A549 (cell line): ENCODE measurements at regions not wholly inside any gene's neighbourhood (a gene's known extent, or its start where the extent isn't known, plus 50 kb on each side); places are given as distances from the start of the nearest gene placed in this dataset.
A peak's percentile ranks its signal among the peaks of the same experiment; 100 is the strongest.

Experiments used
- ATAC-seq, 2 experiments: fragments of 200-7000 bp in 1 of 2; fragments of >200 bp in 1 of 2; cut with Nextera tagmentation in 1 of 2; cut with Tn5 transposase in 1 of 2; 3 replicates each; pipeline versions ENCODE4 v1.8.0 to v1.9.1; 2018 to 2020; ENCODE audit warnings: mild to moderate bottlenecking in 1 of 2, moderate library complexity in 1 of 2
- CTCF ChIA-PET: fragments of 300-600 bp; sonication (Branson Sonifier 250); formaldehyde crosslinking; extraction: SDS; loops from one replicate; lab custom pipeline; 2021; ENCODE audit warnings: antibody characterized with exemption, inconsistent platforms; lab: Yijun Ruan, JAX
- POLR2A ChIA-PET: fragments of 350-600 bp; formaldehyde crosslinking; extraction: SDS; loops from one replicate; lab custom pipeline; 2021; ENCODE audit warnings: antibody characterized with exemption, inconsistent platforms; lab: Yijun Ruan, JAX
- DNase-seq, 2 experiments: peaks; one replicate each; pipeline versions ENCODE4 v3.0.0 to v3.0.0-alpha.2; 2011 to 2016; ENCODE audit warnings: low read depth in 1 of 2, low spot score in 1 of 2
- FAIRE-seq: peaks from 2 replicates; lab custom pipeline; 2011; peaks lifted over from hg19 to GRCh38; lab: Jason Lieb, UNC
- H3K27ac ChIP-seq, 2 experiments: fragments of >200 bp; sonication (Bioruptor Twin); formaldehyde crosslinking; 3 replicates each; pipeline ENCODE4 v1.5.1; 2016 to 2017
- H3K4me1 ChIP-seq: fragments of >200 bp; sonication (Bioruptor Twin); formaldehyde crosslinking; 3 replicates; pipeline ENCODE4 v1.6.1; 2016
- H3K4me2 ChIP-seq: fragments of >200 bp; sonication (Bioruptor Twin); formaldehyde crosslinking; 3 replicates; pipeline ENCODE4 v1.6.1; 2016
- H3K4me3 ChIP-seq: fragments of >200 bp; sonication (Bioruptor Twin); formaldehyde crosslinking; 3 replicates; pipeline ENCODE4 v1.5.1; 2016
- H3K9me3 ChIP-seq: fragments of >200 bp; sonication (Bioruptor Twin); formaldehyde crosslinking; 3 replicates; pipeline ENCODE4 v1.6.1; 2016
- CHD2 ChIP-seq: fragments of 150-350 bp; IDR thresholded peaks from 2 replicates; pipeline ENCODE4 v1.6.1; 2014; ENCODE audit warnings: low read length; ENCODE audit not compliant: partially characterized antibody
- EHMT2 ChIP-seq: fragments of 200-600 bp; sonication (generic); IDR thresholded peaks from 2 replicates; pipeline ENCODE4 v1.6.1; 2016; ENCODE audit warnings: antibody characterized with exemption, low read depth, mild to moderate bottlenecking, moderate library complexity
- EP300 ChIP-seq, 2 experiments: fragments of >200 bp; sonication (Bioruptor Twin); formaldehyde crosslinking; IDR thresholded peaks; 2 replicates in 1 of 2; 3 replicates in 1 of 2; pipeline ENCODE4 v1.6.1; 2016 to 2017
- ESRRA ChIP-seq: fragments of 150-350 bp; IDR thresholded peaks from 2 replicates; pipeline ENCODE4 v1.6.1; 2014; ENCODE audit warnings: mild to moderate bottlenecking, low read length, borderline replicate concordance
- FOSB ChIP-seq: fragments of 250-450 bp; sonication (Bioruptor Pico); IDR thresholded peaks from 2 replicates; pipeline ENCODE4 v1.5.0; 2020; ENCODE audit warnings: mild to moderate bottlenecking, moderate library complexity
- FOXS1 ChIP-seq: fragments of 250-450 bp; sonication (Bioruptor Pico); IDR thresholded peaks from 2 replicates; pipeline ENCODE4 v1.5.0; 2020; ENCODE audit warnings: mild to moderate bottlenecking, moderate library complexity
- HEYL ChIP-seq: fragments of 250-450 bp; sonication (Bioruptor Pico); IDR thresholded peaks from 2 replicates; pipeline ENCODE4 v1.8.0; 2021; ENCODE audit warnings: mild to moderate bottlenecking, moderate library complexity
- HOXA7 ChIP-seq: fragments of 250-450 bp; sonication (Bioruptor Pico); IDR thresholded peaks from 2 replicates; pipeline ENCODE4 v1.5.0; 2020; ENCODE audit warnings: mild to moderate bottlenecking, moderate library complexity
- HOXB13 ChIP-seq: fragments of 250-450 bp; sonication (Bioruptor Pico); IDR thresholded peaks from 2 replicates; pipeline ENCODE4 v1.5.0; 2020; ENCODE audit warnings: low read depth, mild to moderate bottlenecking, moderate library complexity
- JUN ChIP-seq, 2 experiments: fragments of >200 bp; sonication (Bioruptor Twin); formaldehyde crosslinking; IDR thresholded peaks; 2 replicates in 1 of 2; 3 replicates in 1 of 2; pipeline ENCODE4 v1.6.1; 2016 to 2017
- KDM1A ChIP-seq: fragments of 200-600 bp; sonication (generic); IDR thresholded peaks from 2 replicates; pipeline ENCODE4 v1.6.1; 2016; ENCODE audit warnings: low read depth, mild to moderate bottlenecking
- KDM5A ChIP-seq: fragments of 200-600 bp; sonication (generic); IDR thresholded peaks from 2 replicates; pipeline ENCODE4 v1.6.1; 2016; ENCODE audit warnings: antibody characterized with exemption, mild to moderate bottlenecking
- NPAS2 ChIP-seq: fragments of 250-450 bp; sonication (Bioruptor Pico); IDR thresholded peaks from 2 replicates; pipeline ENCODE4 v1.8.0; 2022; ENCODE audit warnings: mild to moderate bottlenecking, moderate library complexity, borderline replicate concordance
- NR3C1 ChIP-seq: fragments of >200 bp; sonication (Bioruptor Twin); formaldehyde crosslinking; IDR thresholded peaks from 3 replicates; pipeline ENCODE4 v1.6.1; 2017
- RAD21 ChIP-seq, 2 experiments: fragments of >200 bp in 1 of 2; sonication (Bioruptor Twin) in 1 of 2; formaldehyde crosslinking in 1 of 2; IDR thresholded peaks in 1 of 2; conservative IDR thresholded peaks in 1 of 2; 2 replicates in 1 of 2; 3 replicates in 1 of 2; pipeline ENCODE4 v1.6.1; 2012 to 2018; ENCODE audit warnings: inconsistent platforms in 1 of 2
- RARB ChIP-seq: fragments of 250-450 bp; sonication (Bioruptor Pico); IDR thresholded peaks from 2 replicates; pipeline ENCODE4 v1.8.0; 2021; ENCODE audit warnings: mild to moderate bottlenecking, moderate library complexity
- SMC3 ChIP-seq: fragments of >200 bp; sonication (Bioruptor Twin); formaldehyde crosslinking; IDR thresholded peaks from 3 replicates; pipeline ENCODE4 v1.6.1; 2018; ENCODE audit warnings: inconsistent platforms
- SREBF2 ChIP-seq: fragments of 450-650 bp; IDR thresholded peaks from 2 replicates; pipeline ENCODE4 v1.6.1; 2014; ENCODE audit warnings: mild to moderate bottlenecking, moderate library complexity
- ZC3H11A ChIP-seq: fragments of 450-650 bp; IDR thresholded peaks from 2 replicates; pipeline ENCODE4 v1.6.1; 2014; ENCODE audit warnings: antibody characterized with exemption, mild to moderate bottlenecking
- WGBS: methylation state at CpG from one replicate; pipeline ENCODE4 v1.1.6; 2017; ENCODE audit errors: missing lambda C conversion rate; 5-methylcytosine and 5-hydroxymethylcytosine counted together
- TF ChIP-seq, protein P1 (sequence below): fragments of 250-450 bp; sonication (Bioruptor Pico); IDR thresholded peaks from 2 replicates; pipeline ENCODE4 v1.5.0; 2020; ENCODE audit warnings: low read depth, mild to moderate bottlenecking, moderate library complexity
- TF ChIP-seq, protein P2 (sequence below): IDR thresholded peaks from 2 replicates; pipeline ENCODE4 v1.6.1; 2012; ENCODE audit warnings: low read depth, borderline replicate concordance
- TF ChIP-seq, protein P3 (sequence below): fragments of >200 bp; sonication (Bioruptor Twin); formaldehyde crosslinking; IDR thresholded peaks from 3 replicates; pipeline ENCODE4 v1.6.1; 2016
- TF ChIP-seq, protein P4 (sequence below): fragments of >200 bp; sonication (Bioruptor Twin); formaldehyde crosslinking; IDR thresholded peaks from 2 replicates; pipeline ENCODE4 v1.6.1; 2016
- TF ChIP-seq, protein P5 (sequence below): fragments of 200-600 bp; sonication (generic); IDR thresholded peaks from 2 replicates; pipeline ENCODE4 v1.6.1; 2016; ENCODE audit warnings: antibody characterized with exemption, mild to moderate bottlenecking, moderate library complexity

DNA sequence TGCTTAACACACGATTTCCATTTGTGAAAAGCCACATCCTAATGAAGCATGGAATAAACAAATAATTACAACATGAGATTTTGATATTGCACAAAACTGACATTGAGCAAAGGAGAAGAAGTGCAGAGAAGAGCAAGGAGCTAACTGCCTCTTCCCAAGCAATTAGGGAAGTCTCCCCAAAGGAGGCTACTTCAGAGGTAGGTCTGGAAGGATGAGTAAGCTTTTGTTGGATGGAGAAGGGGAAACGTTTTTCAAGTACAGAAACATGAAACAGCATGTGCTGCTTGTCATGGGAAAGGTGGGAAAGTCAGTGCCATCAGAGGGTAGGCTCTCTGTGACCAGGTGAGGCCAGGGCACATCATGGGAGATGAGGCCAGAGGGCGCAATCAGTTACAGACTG is 132.2 kb upstream of the SESN3 start:
- H3K27ac ChIP-seq = peak overlapping the region; percentile 60 to 64; a peak in 5 of 6 replicates
- TF ChIP-seq KDM5A (no peak), KDM1A (no peak), RARB (CRISPR knock-in tag) (no peak)
- TF ChIP-seq, protein P1, sequence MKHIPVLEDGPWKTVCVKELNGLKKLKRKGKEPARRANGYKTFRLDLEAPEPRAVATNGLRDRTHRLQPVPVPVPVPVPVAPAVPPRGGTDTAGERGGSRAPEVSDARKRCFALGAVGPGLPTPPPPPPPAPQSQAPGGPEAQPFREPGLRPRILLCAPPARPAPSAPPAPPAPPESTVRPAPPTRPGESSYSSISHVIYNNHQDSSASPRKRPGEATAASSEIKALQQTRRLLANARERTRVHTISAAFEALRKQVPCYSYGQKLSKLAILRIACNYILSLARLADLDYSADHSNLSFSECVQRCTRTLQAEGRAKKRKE (CRISPR knock-in tag) = no peak
- DNase-seq (no peak), FAIRE-seq (no peak), ATAC-seq (no peak)
- H3K4me2 ChIP-seq = no peak overlapping the region
- peaks cover 3% of the 10 kb centered on the region; the same call in 1 of the 3 replicates for H3K9me3 ChIP-seq
- ChIA-PET CTCF (no interaction called here), POLR2A (no interaction called here)
- no peak overlapping the region for H3K4me3 ChIP-seq
- 55% methylated on average over 3 of the region's 3 CpGs for WGBS
- peaks cover 33% of the 10 kb centered on the region for H3K4me1 ChIP-seq

DNA sequence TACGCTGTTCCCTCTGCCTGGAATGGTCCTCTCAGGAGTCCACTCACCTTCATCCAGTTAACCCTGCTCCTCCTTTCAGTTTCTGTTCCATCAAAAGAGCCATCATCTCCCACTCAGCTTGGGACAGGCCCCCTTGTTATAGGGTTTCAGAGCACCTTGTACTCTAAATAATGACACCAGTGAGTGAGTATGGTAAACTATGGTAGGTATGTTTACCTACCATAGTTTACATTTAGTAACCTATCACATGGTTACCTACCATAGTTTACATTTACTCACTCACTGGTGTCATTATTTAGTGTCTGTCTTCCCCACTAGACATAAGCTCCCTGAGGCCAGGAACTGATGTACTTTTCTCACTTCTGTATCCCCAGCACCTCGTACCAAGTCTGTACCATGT is 130.2 kb upstream of the SESN3 start:
- DNase-seq = no peak
- Histone ChIP-seq H3K27ac (no peak overlapping the region), H3K4me3 (no peak overlapping the region), H3K4me1 (peaks cover 33% of the 10 kb centered on the region), H3K9me3 (peaks cover 3% of the 10 kb centered on the region; the same call in 1 of the 3 replicates), H3K4me2 (no peak overlapping the region)
- 88% methylated on average over 2 of the region's 2 CpGs for WGBS
- ATAC-seq = no peak
- no peak for FAIRE-seq
- ChIA-PET CTCF (no interaction called here), POLR2A (no interaction called here)
- TF ChIP-seq HEYL = no peak
- TF ChIP-seq EP300 (IDR thresholded peaks at IDR 0.05) = no peak
- TF ChIP-seq ESRRA = no peak
- TF ChIP-seq FOXS1 = no peak
- no peak for TF ChIP-seq EHMT2
- TF ChIP-seq RARB (CRISPR knock-in tag) = no peak
- TF ChIP-seq FOSB (CRISPR knock-in tag) = no peak
- no peak for TF ChIP-seq CHD2
- TF ChIP-seq JUN (IDR thresholded peaks at IDR 0.05) = no peak
- no peak for TF ChIP-seq ZC3H11A
- TF ChIP-seq, protein P2, sequence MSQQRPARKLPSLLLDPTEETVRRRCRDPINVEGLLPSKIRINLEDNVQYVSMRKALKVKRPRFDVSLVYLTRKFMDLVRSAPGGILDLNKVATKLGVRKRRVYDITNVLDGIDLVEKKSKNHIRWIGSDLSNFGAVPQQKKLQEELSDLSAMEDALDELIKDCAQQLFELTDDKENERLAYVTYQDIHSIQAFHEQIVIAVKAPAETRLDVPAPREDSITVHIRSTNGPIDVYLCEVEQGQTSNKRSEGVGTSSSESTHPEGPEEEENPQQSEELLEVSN = no peak

DNA sequence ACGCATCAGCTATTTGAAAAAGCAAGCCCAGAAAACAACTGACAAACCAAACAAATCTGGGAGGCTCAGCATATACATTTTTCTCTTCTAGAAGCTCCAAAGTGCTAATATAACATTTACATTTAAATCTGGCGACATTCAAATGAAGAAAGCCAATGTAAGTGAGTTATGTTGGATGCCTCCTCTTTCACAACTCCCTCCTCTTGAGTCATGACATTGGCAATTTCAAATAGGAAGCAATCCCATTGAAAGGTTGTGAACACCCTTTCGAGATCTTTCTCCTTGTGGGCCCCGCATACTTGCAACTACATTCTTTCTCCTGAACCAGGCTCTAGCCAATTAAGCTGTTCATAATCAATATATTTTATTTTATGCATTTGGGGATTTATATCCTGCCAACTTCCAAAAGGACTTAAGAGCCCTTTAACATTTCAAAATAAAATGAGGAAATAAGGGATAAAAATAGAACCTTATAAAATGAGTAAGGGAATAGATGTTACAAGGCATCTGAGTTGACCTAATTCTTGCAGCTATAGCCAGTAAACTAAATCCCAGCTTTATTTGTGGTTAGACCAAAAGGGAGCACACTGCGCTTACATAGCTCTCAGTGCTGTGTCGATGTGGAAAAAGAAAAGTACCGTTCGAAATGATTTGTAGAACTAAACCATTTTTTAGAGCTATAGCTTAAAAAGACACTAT is 129.5 kb upstream of the SESN3 start:
- FAIRE-seq (no peak), ATAC-seq (no peak), DNase-seq (no peak)
- TF ChIP-seq SMC3 = no peak
- TF ChIP-seq NR3C1 = no peak
- Histone ChIP-seq H3K4me3 (no peak overlapping the region), H3K4me1 (peaks cover 32% of the 10 kb centered on the region), H3K27ac (no peak overlapping the region), H3K4me2 (no peak overlapping the region), H3K9me3 (peaks cover 3% of the 10 kb centered on the region; the same call in 1 of the 3 replicates)
- WGBS = 93% methylated on average over 8 of the region's 8 CpGs
- CTCF ChIA-PET = interaction anchor here (1.5 kb wide), 1 partner anchor 77 kb away, joined by 4 read pairs; no protein-coding TSS in a partner anchor
- POLR2A ChIA-PET = no interaction called here

DNA sequence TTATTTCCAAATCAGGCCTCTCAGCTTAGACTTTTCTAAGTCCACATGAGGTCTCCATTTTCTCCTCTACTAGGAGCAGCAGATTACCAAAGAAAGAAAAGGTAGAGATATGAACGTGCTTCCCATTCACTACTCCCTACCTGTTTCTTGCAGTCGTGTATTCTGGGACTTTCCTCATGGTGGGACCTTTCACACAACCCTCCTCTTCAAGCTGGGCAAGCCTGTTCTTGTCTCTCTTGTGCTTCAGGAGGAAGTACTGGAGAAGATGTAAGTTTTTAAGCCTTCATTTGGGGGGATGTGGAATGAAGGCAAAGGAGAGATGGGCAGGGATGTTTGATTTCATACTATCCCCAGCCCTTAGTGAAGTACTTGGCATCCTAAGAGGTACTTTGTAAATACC is 128.8 kb upstream of the SESN3 start:
- TF ChIP-seq HOXA7 (CRISPR knock-in tag) (no peak), SMC3 (no peak), HOXB13 (no peak), CHD2 (no peak), SREBF2 (no peak), RAD21 (conservative IDR thresholded peaks at IDR 0.05 in 1 of 2, IDR thresholded peaks at IDR 0.05 in 1 of 2) (no peak), NPAS2 (no peak), ESRRA (no peak)
- TF ChIP-seq, protein P3, sequence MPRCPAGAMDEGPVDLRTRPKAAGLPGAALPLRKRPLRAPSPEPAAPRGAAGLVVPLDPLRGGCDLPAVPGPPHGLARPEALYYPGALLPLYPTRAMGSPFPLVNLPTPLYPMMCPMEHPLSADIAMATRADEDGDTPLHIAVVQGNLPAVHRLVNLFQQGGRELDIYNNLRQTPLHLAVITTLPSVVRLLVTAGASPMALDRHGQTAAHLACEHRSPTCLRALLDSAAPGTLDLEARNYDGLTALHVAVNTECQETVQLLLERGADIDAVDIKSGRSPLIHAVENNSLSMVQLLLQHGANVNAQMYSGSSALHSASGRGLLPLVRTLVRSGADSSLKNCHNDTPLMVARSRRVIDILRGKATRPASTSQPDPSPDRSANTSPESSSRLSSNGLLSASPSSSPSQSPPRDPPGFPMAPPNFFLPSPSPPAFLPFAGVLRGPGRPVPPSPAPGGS = no peak
- TF ChIP-seq, protein P4, sequence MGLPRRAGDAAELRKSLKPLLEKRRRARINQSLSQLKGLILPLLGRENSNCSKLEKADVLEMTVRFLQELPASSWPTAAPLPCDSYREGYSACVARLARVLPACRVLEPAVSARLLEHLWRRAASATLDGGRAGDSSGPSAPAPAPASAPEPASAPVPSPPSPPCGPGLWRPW = no peak
- TF ChIP-seq, protein P5, sequence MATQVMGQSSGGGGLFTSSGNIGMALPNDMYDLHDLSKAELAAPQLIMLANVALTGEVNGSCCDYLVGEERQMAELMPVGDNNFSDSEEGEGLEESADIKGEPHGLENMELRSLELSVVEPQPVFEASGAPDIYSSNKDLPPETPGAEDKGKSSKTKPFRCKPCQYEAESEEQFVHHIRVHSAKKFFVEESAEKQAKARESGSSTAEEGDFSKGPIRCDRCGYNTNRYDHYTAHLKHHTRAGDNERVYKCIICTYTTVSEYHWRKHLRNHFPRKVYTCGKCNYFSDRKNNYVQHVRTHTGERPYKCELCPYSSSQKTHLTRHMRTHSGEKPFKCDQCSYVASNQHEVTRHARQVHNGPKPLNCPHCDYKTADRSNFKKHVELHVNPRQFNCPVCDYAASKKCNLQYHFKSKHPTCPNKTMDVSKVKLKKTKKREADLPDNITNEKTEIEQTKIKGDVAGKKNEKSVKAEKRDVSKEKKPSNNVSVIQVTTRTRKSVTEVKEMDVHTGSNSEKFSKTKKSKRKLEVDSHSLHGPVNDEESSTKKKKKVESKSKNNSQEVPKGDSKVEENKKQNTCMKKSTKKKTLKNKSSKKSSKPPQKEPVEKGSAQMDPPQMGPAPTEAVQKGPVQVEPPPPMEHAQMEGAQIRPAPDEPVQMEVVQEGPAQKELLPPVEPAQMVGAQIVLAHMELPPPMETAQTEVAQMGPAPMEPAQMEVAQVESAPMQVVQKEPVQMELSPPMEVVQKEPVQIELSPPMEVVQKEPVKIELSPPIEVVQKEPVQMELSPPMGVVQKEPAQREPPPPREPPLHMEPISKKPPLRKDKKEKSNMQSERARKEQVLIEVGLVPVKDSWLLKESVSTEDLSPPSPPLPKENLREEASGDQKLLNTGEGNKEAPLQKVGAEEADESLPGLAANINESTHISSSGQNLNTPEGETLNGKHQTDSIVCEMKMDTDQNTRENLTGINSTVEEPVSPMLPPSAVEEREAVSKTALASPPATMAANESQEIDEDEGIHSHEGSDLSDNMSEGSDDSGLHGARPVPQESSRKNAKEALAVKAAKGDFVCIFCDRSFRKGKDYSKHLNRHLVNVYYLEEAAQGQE = no peak
- TF ChIP-seq, all 56 proteins: peak for 0
- peaks cover 24% of the 10 kb centered on the region for H3K4me1 ChIP-seq
- H3K4me2 ChIP-seq = no peak overlapping the region
- H3K9me3 ChIP-seq = peaks cover 3% of the 10 kb centered on the region; the same call in 1 of the 3 replicates
- ChIA-PET POLR2A (no interaction called here), CTCF (interaction anchor here (1.5 to 1.8 kb wide), 2 partner anchors 76 to 346 kb away, joined by 4 to 5 read pairs; no protein-coding TSS in a partner anchor)
- H3K4me3 ChIP-seq = no peak overlapping the region
- 69% methylated on average over 2 of the region's 2 CpGs for WGBS
- H3K27ac ChIP-seq = no peak overlapping the region
- DNase-seq = no peak
- ATAC-seq = no peak
- no peak for FAIRE-seq
